Suprapubic skin (tissue), 4 donors: ENCODE measurements at regions not wholly inside any gene's neighbourhood (a gene's known extent, or its start where the extent isn't known, plus 50 kb on each side); places are given as distances from the start of the nearest gene placed in this dataset.

Experiments
- EP300 ChIP-seq: sonication (generic); formaldehyde crosslinking; IDR thresholded peaks from one replicate; pipeline ENCODE4 v1.6.1; 2017; ENCODE audit warnings: antibody characterized with exemption
- POLR2A ChIP-seq, 2 donors: fragments of 450-650 bp; IDR thresholded peaks; one replicate each; pipeline ENCODE4 v1.6.1; 2017; ENCODE audit warnings: antibody characterized with exemption in 2 of 2, mild to moderate bottlenecking in 2 of 2, moderate library complexity in 2 of 2
- POLR2AphosphoS5 ChIP-seq, 3 donors: sonication (generic); formaldehyde crosslinking; IDR thresholded peaks; one replicate each; pipeline ENCODE4 v1.6.1; 2017; ENCODE audit warnings: antibody characterized with exemption in 3 of 3
- TF ChIP-seq, protein P1 (sequence below), 2 donors: fragments of 200-600 bp in 1 of 2; fragments of 450-650 bp in 1 of 2; sonication (generic) in 1 of 2; IDR thresholded peaks; one replicate each; pipeline ENCODE4 v1.5.1; 2016 to 2019; ENCODE audit warnings: antibody characterized with exemption in 2 of 2, mild to moderate bottlenecking in 1 of 2, moderate library complexity in 1 of 2

DNA sequence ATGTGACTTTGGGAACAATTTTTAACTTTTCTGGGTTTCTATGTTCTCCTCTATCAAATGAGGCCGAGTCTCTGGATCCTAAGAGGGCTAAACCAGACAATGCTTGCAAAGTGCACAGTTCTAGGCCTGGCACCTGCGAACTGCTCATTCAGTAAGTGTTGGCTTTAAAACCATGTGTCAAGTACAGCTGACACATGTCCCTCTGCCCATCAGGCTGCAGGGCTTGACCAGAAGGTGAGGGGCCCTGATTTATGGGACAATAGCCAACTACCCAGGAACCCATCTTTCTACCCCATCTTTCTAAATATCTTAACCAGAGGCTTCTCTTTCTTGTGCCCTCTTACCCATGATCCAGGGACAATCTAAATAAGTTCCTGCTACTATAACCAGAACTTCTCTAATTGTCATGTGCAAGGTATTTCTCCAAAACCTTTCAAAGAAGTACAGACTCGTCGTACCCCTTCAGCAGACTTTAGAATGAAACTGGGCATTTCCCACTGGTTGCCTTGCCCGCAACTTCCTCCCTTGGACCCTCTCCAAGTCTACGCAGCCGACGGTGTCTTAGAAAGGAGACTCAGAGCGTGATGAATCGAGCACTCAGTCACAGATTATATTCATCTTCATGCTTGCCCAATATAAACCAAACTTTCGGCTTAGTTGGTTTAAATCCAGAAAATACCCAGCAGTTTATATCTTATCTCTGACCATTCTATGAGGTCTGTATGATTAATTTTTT is 69.8 kb upstream of the STEAP1B start:
- TF ChIP-seq, protein P1, sequence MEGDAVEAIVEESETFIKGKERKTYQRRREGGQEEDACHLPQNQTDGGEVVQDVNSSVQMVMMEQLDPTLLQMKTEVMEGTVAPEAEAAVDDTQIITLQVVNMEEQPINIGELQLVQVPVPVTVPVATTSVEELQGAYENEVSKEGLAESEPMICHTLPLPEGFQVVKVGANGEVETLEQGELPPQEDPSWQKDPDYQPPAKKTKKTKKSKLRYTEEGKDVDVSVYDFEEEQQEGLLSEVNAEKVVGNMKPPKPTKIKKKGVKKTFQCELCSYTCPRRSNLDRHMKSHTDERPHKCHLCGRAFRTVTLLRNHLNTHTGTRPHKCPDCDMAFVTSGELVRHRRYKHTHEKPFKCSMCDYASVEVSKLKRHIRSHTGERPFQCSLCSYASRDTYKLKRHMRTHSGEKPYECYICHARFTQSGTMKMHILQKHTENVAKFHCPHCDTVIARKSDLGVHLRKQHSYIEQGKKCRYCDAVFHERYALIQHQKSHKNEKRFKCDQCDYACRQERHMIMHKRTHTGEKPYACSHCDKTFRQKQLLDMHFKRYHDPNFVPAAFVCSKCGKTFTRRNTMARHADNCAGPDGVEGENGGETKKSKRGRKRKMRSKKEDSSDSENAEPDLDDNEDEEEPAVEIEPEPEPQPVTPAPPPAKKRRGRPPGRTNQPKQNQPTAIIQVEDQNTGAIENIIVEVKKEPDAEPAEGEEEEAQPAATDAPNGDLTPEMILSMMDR (IDR thresholded peaks at IDR 0.05), result no peak
- TF ChIP-seq POLR2AphosphoS5 (IDR thresholded peaks at IDR 0.05), result no peak
- no peak for TF ChIP-seq EP300
- TF ChIP-seq POLR2A (IDR thresholded peaks at IDR 0.05), result no peak
